Memory B cell (primary cell): ENCODE measurements at regions not wholly inside any gene's neighbourhood (a gene's known extent, or its start where the extent isn't known, plus 50 kb on each side); places are given as distances from the start of the nearest gene placed in this dataset.

Source experiments
- ATAC-seq: fragments of 150-1000 bp; cut with Tn5 transposase; 2 replicates; pipeline ENCODE4 v1.10.0; 2021; ENCODE audit warnings: low read depth, mild to moderate bottlenecking, moderate library complexity
- DNase-seq, 2 donors: peaks; one replicate each; pipeline ENCODE4 v3.0.0; 2022; ENCODE audit warnings: low spot score in 2 of 2
- H3K27ac Mint-ChIP-seq: one replicate; pipeline ENCODE4 v1.8.0; 2022; ENCODE audit warnings: mild to moderate bottlenecking, moderate library complexity, mixed read lengths
- H3K27me3 Mint-ChIP-seq: one replicate; pipeline ENCODE4 v1.8.0; 2022; ENCODE audit warnings: mixed read lengths
- H3K36me3 Mint-ChIP-seq: one replicate; pipeline ENCODE4 v1.8.0; 2022; ENCODE audit warnings: mild to moderate bottlenecking, mixed read lengths
- H3K4me1 Mint-ChIP-seq: one replicate; pipeline ENCODE4 v1.8.0; 2022; ENCODE audit warnings: mixed read lengths
- H3K4me3 Mint-ChIP-seq: one replicate; pipeline ENCODE4 v1.8.0; 2022; ENCODE audit warnings: mild to moderate bottlenecking, moderate library complexity, mixed read lengths
- H3K9me3 Mint-ChIP-seq: one replicate; pipeline ENCODE4 v1.8.0; 2022; ENCODE audit warnings: mixed read lengths

DNA sequence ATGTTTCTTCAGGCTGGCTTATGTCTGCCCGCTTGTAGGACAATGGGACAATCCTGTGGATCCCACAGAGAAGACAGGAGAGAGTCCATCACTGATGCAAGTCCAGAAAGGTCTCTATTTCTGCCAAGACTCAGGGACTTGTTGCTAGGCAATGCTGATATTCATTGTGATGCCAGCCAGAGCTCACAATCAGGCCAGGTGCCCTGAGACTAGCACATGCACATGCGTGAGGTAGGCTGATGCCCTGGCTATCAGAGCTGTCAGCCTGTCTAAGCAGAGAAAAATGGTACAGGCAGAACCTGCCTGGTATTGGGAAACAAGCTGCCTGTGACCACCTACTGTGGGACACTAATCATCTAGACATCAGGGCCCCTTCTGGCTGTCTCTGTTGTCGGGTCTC is 638.7 kb upstream of the TSPY4 start:
- no peak overlapping the region for H3K4me3 Mint-ChIP-seq
- no peaks in the 10 kb centered on the region for H3K4me1 Mint-ChIP-seq
- peaks cover 2% of the 10 kb centered on the region for H3K27me3 Mint-ChIP-seq
- no peaks in the 10 kb centered on the region for H3K36me3 Mint-ChIP-seq
- DNase-seq, result no peak
- H3K9me3 Mint-ChIP-seq, result no peaks in the 10 kb centered on the region
- H3K27ac Mint-ChIP-seq, result no peak overlapping the region
- ATAC-seq, result no peak

DNA sequence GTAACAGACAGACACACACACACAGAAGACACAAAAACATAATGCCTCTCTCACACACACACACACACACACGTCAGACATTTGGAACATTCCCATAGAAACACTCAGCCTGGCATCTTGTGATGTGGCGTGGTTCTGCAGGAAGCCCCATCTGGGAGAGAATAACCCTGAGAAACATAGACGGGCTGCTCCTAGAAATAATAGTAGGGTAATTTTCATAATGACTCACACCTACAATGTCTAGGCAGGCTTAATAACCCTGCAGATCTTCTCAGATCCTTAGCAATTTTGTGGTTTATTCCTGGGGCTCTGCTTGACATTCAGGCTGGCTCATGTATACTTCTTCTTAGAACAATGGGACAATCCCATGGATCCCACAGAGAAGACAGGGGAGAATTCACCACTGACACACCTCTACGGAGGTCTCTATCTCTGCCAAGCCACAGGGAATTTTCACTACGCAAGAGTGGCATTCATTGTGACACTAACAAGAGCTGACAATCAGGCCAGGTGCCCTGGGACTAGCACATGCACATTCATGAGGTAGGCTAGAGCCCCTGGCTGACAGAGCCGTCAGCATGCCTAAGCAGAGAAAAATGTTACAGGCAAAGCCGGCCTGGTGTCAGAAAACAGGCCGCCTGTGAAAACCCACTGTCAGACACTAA is 631.5 kb upstream of the TSPY4 start:
- Mint-ChIP-seq H3K27ac (no peak overlapping the region), H3K9me3 (no peaks in the 10 kb centered on the region), H3K27me3 (no peaks in the 10 kb centered on the region), H3K4me1 (no peaks in the 10 kb centered on the region), H3K36me3 (no peaks in the 10 kb centered on the region), H3K4me3 (no peak overlapping the region)
- ATAC-seq (no peak), DNase-seq (no peak)

DNA sequence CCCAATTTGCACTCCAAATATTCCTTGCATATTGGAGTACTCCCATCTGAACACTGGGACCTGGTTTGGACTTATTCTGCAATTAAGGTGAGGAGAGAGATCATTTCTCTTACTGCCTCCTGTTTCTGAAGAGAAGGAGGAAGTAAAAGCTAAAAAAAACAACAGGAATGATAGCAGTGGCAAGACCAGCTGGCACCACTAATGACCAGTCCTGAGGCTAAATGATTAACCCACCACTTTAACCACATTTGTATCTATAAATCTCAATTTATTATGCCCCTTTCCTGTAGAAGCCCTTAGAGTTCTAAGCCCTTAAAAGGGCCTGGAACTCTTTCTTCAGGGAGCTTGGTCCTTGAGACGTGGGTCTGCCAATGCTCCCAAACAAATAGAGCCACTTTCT is 625.0 kb upstream of the TSPY4 start:
- Mint-ChIP-seq H3K27me3 (no peaks in the 10 kb centered on the region), H3K36me3 (no peaks in the 10 kb centered on the region), H3K4me3 (no peak overlapping the region), H3K4me1 (no peaks in the 10 kb centered on the region), H3K9me3 (no peaks in the 10 kb centered on the region), H3K27ac (no peak overlapping the region)
- DNase-seq (no peak), ATAC-seq (no peak)

GRCh38 chrY:8715226-8715625 is 622.0 kb upstream of the TSPY4 start:
- Mint-ChIP-seq H3K27me3 (no peaks in the 10 kb centered on the region), H3K4me3 (no peak overlapping the region), H3K36me3 (no peaks in the 10 kb centered on the region), H3K27ac (no peak overlapping the region), H3K9me3 (no peaks in the 10 kb centered on the region), H3K4me1 (no peaks in the 10 kb centered on the region)
- no peak for DNase-seq
- ATAC-seq, result no peak

DNA sequence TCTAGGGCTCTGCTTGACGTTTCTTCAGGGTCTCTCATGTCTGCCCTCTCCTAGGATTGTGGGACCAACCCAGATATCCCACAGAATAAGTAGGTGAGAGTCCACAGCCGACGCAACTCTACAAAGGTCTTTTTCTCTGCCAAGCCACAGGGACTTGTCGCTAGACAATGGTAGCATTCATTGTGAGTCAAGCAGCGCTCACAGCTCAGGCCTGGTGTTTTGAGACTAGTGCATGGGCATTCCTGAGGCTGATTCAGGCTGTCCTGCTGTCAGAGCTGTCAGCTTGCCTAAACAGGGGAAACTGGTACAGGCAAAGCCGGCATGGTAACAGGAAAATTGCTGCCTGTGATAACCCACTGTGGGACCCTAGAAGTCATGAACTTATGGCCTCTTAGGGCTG is 610.6 kb upstream of the TSPY4 start:
- no peak overlapping the region for H3K27ac Mint-ChIP-seq
- no peaks in the 10 kb centered on the region for H3K27me3 Mint-ChIP-seq
- DNase-seq (no peak), ATAC-seq (no peak)
- H3K4me1 Mint-ChIP-seq, result no peaks in the 10 kb centered on the region
- H3K9me3 Mint-ChIP-seq, result no peaks in the 10 kb centered on the region
- H3K36me3 Mint-ChIP-seq, result no peaks in the 10 kb centered on the region
- H3K4me3 Mint-ChIP-seq, result no peak overlapping the region

DNA sequence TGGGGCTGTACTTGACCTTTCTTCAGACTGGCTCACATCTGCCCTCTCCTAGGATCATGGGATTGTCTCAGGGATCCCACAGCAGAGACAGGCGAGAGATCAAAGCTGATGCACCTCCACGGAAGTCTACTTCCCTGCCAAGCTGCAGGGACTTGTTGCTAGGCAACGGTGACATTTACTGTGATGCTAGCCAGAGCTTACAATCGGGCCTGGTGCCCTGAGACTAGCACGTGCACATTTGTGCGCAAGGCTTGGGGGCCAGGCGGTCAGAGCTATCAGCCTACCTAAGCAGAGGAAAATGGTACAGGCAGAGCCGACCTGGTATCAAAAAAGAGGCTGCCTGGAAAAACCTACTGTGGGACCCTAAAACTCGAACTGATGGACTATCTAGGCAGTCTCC is 607.3 kb upstream of the TSPY4 start:
- H3K27me3 Mint-ChIP-seq, result no peaks in the 10 kb centered on the region
- DNase-seq (no peak), ATAC-seq (no peak)
- H3K4me1 Mint-ChIP-seq, result no peaks in the 10 kb centered on the region
- H3K36me3 Mint-ChIP-seq, result no peaks in the 10 kb centered on the region
- no peak overlapping the region for H3K27ac Mint-ChIP-seq
- H3K9me3 Mint-ChIP-seq, result no peaks in the 10 kb centered on the region
- no peak overlapping the region for H3K4me3 Mint-ChIP-seq

DNA sequence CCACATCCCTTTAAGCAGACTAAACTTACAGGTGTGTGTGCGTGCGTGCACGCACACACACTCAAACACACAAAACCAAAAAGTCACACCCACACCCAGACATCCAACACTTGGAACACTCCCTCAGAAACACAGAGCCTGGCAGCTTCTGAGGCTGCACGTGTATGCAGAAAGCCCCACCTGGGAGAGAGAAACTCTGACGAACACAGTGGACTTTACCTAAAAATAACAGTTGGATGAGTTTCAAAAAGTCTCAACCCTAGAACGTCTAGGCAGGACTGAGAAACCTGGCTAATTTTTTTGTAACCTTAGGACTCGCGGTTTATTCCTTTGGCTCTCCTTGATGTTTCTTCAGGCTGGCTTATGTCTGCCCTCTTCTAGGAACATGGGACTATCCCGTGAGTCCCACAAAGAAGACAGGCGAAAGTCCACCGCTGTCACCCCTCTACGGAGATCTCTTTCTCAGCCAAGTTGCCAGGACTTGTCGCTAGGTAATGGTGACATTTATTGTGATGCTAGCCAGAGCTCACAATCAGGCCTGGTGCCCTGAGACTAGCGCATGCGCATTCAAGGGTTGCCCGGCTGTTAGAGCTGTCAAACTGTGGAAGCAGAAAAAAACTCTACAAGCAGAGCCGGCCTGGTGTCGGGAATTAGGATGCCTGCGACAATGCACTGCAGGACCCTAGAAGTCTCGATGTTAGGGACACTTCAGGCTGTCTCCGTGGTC is 595.8 kb upstream of the TSPY4 start:
- ATAC-seq, result no peak
- H3K36me3 Mint-ChIP-seq, result no peaks in the 10 kb centered on the region
- no peak overlapping the region for H3K27ac Mint-ChIP-seq
- H3K9me3 Mint-ChIP-seq, result no peaks in the 10 kb centered on the region
- peaks cover 2% of the 10 kb centered on the region for H3K27me3 Mint-ChIP-seq
- DNase-seq, result no peak
- H3K4me3 Mint-ChIP-seq, result no peak overlapping the region
- no peaks in the 10 kb centered on the region for H3K4me1 Mint-ChIP-seq

- H3K36me3 Mint-ChIP-seq, result no peaks in the 10 kb centered on the region
- no peaks in the 10 kb centered on the region for H3K27me3 Mint-ChIP-seq
- no peak for DNase-seq
- H3K4me1 Mint-ChIP-seq, result no peaks in the 10 kb centered on the region
- no peak for ATAC-seq
- no peaks in the 10 kb centered on the region for H3K9me3 Mint-ChIP-seq
- H3K4me3 Mint-ChIP-seq, result no peak overlapping the region
- H3K27ac Mint-ChIP-seq, result no peak overlapping the region
Measured at GRCh38 chrY:8764184-8764583, 573.1 kb upstream of the TSPY4 start.

DNA sequence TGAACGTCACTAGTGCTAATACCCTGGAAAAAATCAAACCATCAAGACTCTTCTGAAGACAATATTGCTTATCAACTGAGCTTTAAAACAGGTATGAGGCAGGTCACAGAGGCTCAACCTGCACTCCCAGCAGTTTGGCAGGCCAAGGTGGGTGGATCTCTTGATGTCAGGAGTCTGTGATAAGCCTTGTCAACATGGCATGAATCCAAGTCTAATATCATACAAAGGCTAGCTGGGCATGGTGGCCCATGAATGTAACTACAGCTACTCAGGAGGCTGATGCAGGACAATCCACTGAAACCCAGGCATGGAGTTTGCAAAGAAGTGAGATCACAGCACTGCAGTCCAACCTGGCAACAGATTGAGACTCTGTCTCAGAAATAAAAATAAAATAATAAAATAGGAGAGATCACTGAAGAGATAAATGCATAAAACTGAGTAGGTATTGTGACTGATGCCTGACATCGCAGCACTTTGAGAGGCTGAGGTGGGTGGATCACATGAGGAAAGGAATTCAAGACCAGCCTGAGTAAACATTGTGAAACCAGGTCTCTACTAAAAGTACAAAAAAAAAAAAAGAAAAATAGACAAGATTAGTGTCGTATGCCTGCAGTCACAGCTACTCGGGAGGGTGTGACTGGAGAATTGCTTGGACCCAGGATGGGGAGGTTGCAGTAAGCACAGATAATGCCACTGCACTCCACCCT is 555.9 kb upstream of the TSPY4 start:
- H3K27me3 Mint-ChIP-seq, result no peaks in the 10 kb centered on the region
- no peaks in the 10 kb centered on the region for H3K9me3 Mint-ChIP-seq
- H3K4me3 Mint-ChIP-seq, result no peak overlapping the region
- no peaks in the 10 kb centered on the region for H3K36me3 Mint-ChIP-seq
- H3K4me1 Mint-ChIP-seq, result no peaks in the 10 kb centered on the region
- no peak overlapping the region for H3K27ac Mint-ChIP-seq
- no peak for DNase-seq
- ATAC-seq, result no peak

DNA sequence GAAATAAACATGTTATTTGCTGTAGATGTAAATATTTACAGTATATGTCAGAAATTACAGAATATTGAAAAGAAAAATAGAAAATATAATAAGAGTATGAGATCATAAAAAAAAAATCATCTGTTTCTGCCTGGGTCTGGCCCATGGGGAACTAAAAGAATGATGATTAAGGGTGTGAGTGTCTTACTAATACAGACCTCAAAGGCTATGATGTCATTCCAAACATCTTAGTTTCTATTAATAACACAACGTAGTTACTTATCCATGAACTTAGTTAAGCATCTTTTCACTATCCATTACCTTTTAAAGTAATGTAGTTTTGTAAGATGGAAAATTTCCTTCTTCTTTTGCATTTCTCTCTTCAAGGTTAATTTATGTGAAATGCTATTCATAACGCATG is 542.7 kb upstream of the TSPY4 start:
- Mint-ChIP-seq H3K4me1 (no peaks in the 10 kb centered on the region), H3K4me3 (no peak overlapping the region)
- DNase-seq, result no peak

DNA sequence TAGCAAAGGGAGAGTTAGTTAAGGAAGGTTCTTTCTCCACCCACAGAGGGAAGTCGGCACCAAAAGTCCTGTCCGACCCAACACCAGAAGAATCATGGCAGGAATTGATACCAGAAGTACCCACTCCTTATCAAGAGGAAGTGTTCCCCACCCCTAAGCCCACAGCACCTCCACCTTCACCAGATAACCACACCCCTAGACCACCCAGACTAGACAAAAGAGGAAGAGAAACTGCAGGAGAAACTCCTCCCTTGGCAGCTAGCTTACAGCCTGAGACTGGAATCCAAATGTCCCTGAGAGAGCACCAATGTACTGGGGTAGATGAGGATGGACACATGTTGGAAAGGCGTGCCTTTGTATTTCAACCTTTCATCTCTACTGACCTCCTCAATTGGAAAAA is 532.9 kb upstream of the TSPY4 start:
- no peaks in the 10 kb centered on the region for H3K36me3 Mint-ChIP-seq
- H3K4me3 Mint-ChIP-seq, result peak overlapping the region; percentile 75
- peak; percentile 73 for ATAC-seq
- H3K4me1 Mint-ChIP-seq, result peaks cover 27% of the 10 kb centered on the region
- no peaks in the 10 kb centered on the region for H3K27me3 Mint-ChIP-seq
- DNase-seq, result no peak
- peaks cover 2% of the 10 kb centered on the region for H3K9me3 Mint-ChIP-seq
- no peak overlapping the region for H3K27ac Mint-ChIP-seq

More for the DNA sequence above, 542.7 kb upstream of the TSPY4 start:
- Mint-ChIP-seq H3K27me3 (no peaks in the 10 kb centered on the region), H3K9me3 (no peaks in the 10 kb centered on the region), H3K36me3 (no peaks in the 10 kb centered on the region), H3K27ac (no peak overlapping the region)
- ATAC-seq, result no peak

GRCh38 chrY:8807648-8808408 is 529.4 kb upstream of the TSPY4 start:
- DNase-seq, result no peak
- Mint-ChIP-seq H3K27me3 (no peaks in the 10 kb centered on the region), H3K4me1 (peaks cover 25% of the 10 kb centered on the region), H3K36me3 (no peaks in the 10 kb centered on the region), H3K27ac (no peak overlapping the region), H3K9me3 (peaks cover 2% of the 10 kb centered on the region), H3K4me3 (no peak overlapping the region)
- no peak for ATAC-seq

- H3K4me3 Mint-ChIP-seq, result no peak overlapping the region
- peaks cover 3% of the 10 kb centered on the region for H3K27me3 Mint-ChIP-seq
- DNase-seq (no peak), ATAC-seq (no peak)
- no peaks in the 10 kb centered on the region for H3K36me3 Mint-ChIP-seq
- H3K27ac Mint-ChIP-seq, result no peak overlapping the region
- peaks cover 18% of the 10 kb centered on the region for H3K4me1 Mint-ChIP-seq
- H3K9me3 Mint-ChIP-seq, result peaks cover 2% of the 10 kb centered on the region
Measured at GRCh38 chrY:8808611-8809010, 528.7 kb upstream of the TSPY4 start.

DNA sequence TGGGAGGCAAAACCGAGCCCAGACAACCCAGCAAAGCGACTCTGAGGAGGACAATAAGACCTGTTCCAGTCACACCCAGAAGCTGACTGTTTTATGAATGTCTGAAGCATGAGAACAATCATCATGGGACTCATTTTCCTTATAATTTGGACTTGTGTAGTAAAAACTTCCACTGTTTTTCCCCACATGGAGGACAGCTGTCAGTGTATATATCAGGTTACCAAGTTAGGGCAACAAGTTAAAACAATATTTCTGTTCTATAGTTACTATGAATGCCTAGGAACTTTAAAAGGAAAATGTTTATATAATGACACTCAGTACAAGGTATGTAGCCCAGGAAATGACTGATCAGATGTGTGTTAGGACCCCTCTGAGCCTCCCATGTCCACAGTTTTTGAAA is 528.2 kb upstream of the TSPY4 start:
- Mint-ChIP-seq H3K9me3 (peaks cover 2% of the 10 kb centered on the region), H3K27me3 (peaks cover 3% of the 10 kb centered on the region), H3K27ac (no peak overlapping the region), H3K4me1 (peaks cover 14% of the 10 kb centered on the region), H3K4me3 (no peak overlapping the region), H3K36me3 (no peaks in the 10 kb centered on the region)
- no peak for DNase-seq
- ATAC-seq, result no peak
